Effector memory CD8-positive, alpha-beta T cell (primary cell): ENCODE measurements at regions not wholly inside any gene's neighbourhood (a gene's known extent, or its start where the extent isn't known, plus 50 kb on each side); places are given as distances from the start of the nearest gene placed in this dataset.

Experiments
- ATAC-seq: fragments of 150-1000 bp; cut with Tn5 transposase; replicated peaks from 2 replicates; pipeline ENCODE4 v1.10.0; 2021; ENCODE audit warnings: mild to moderate bottlenecking, moderate library complexity
- DNase-seq, 3 experiments: peaks; one replicate each; pipeline ENCODE4 v3.0.0; 2021
- H3K27ac Mint-ChIP-seq, 2 donors: one replicate each; pipeline ENCODE4 v1.8.0; 2022; ENCODE audit warnings: mild to moderate bottlenecking in 2 of 2, mixed read lengths in 2 of 2, moderate library complexity in 2 of 2
- H3K27me3 Mint-ChIP-seq, 2 donors: one replicate each; pipeline ENCODE4 v1.8.0; 2022; ENCODE audit warnings: mixed read lengths in 2 of 2
- H3K36me3 Mint-ChIP-seq: one replicate; pipeline ENCODE4 v1.8.0; 2022; ENCODE audit warnings: mild to moderate bottlenecking, moderate library complexity, mixed read lengths; ENCODE audit not compliant: insufficient read depth
- H3K4me1 Mint-ChIP-seq, 2 donors: one replicate each; pipeline ENCODE4 v1.8.0; 2022; ENCODE audit warnings: low read depth in 2 of 2, mixed read lengths in 2 of 2
- H3K4me3 Mint-ChIP-seq, 2 donors: one replicate each; pipeline ENCODE4 v1.8.0; 2022; ENCODE audit warnings: mild to moderate bottlenecking in 2 of 2, mixed read lengths in 2 of 2, moderate library complexity in 2 of 2
- H3K9me3 Mint-ChIP-seq, 2 donors: one replicate each; pipeline ENCODE4 v1.8.0; 2022; ENCODE audit warnings: mixed read lengths in 2 of 2

GRCh38 chr6:113802779-113803178 lies 54.4 kb upstream of the MARCKS start:
- H3K27me3 Mint-ChIP-seq, result peaks cover 5 to 7% of the 10 kb centered on the region in 2 donors
- H3K27ac Mint-ChIP-seq, result no peak overlapping the region
- H3K36me3 Mint-ChIP-seq, result no peaks in the 10 kb centered on the region
- ATAC-seq, result no peak
- no peaks in the 10 kb centered on the region for H3K4me1 Mint-ChIP-seq
- H3K9me3 Mint-ChIP-seq, result no peaks in the 10 kb centered on the region
- no peak overlapping the region for H3K4me3 Mint-ChIP-seq
- DNase-seq, result no peak

GRCh38 chr6:113805173-113805790 lies 51.9 kb upstream of the MARCKS start:
- ATAC-seq, result no peak
- H3K9me3 Mint-ChIP-seq, result no peaks in the 10 kb centered on the region
- H3K4me1 Mint-ChIP-seq, result no peaks in the 10 kb centered on the region

GRCh38 chr6:113805811-113806495 lies 51.2 kb upstream of the MARCKS start:
- Mint-ChIP-seq H3K9me3 (no peaks in the 10 kb centered on the region), H3K4me1 (no peaks in the 10 kb centered on the region), H3K27me3 (no peaks in the 10 kb centered on the region), H3K4me3 (no peak overlapping the region), H3K27ac (no peak overlapping the region), H3K36me3 (no peaks in the 10 kb centered on the region)
- no peak for ATAC-seq
- no peak for DNase-seq

More at GRCh38 chr6:113805173-113805790, 51.9 kb upstream of the MARCKS start:
- peaks cover 4 to 5% of the 10 kb centered on the region in 2 donors for H3K27me3 Mint-ChIP-seq
- H3K4me3 Mint-ChIP-seq, result no peak overlapping the region
- no peak overlapping the region for H3K27ac Mint-ChIP-seq
- no peak for DNase-seq
- H3K36me3 Mint-ChIP-seq, result no peaks in the 10 kb centered on the region
